IMR-90 (cell line): ENCODE measurements at regions not wholly inside any gene's neighbourhood (a gene's known extent, or its start where the extent isn't known, plus 50 kb on each side); places are given as distances from the start of the nearest gene placed in this dataset.

Experiments
- ATAC-seq: fragments of 200-7000 bp; cut with Tn5 transposase; 2 replicates; pipeline ENCODE4 v1.9.1; 2020; ENCODE audit warnings: low read depth, mild to moderate bottlenecking, moderate library complexity
- BruUV-seq: library from RNA; stranded (reverse); fragments of 400-500 nt; replicated peaks from 2 replicates; lab custom pipeline; 2021; lab: Mats Ljungman, UMichigan
- CTCF ChIA-PET: fragments of 300-600 bp; formaldehyde crosslinking; extraction: SDS; loops from one replicate; lab custom pipeline; 2021; ENCODE audit warnings: antibody characterized with exemption; lab: Yijun Ruan, JAX
- POLR2A ChIA-PET: fragments of 300-600 bp; sonication (Branson Sonifier 250); formaldehyde crosslinking; loops from one replicate; lab custom pipeline; 2022; ENCODE audit warnings: antibody characterized with exemption; ENCODE audit not compliant: unreplicated experiment; lab: Charles Lee
- DNase-seq: peaks from one replicate; pipeline ENCODE4 v3.0.0; 2013
- H2AFZ ChIP-seq: replicated peaks from 2 replicates; pipeline ENCODE3; 2013; ENCODE audit warnings: low read length, mild to moderate bottlenecking; ENCODE audit not compliant: poor library complexity
- H2AK5ac ChIP-seq: 2 replicates; pipeline ENCODE4 v1.6.1; 2013; ENCODE audit warnings: low read depth, low read length, inconsistent platforms
- H2AK9ac ChIP-seq: replicated peaks from 2 replicates; pipeline ENCODE3; 2013; ENCODE audit warnings: mild to moderate bottlenecking, low read depth, low read length, moderate library complexity; ENCODE audit not compliant: poor library complexity
- H2BK120ac ChIP-seq: 2 replicates; pipeline ENCODE4 v1.6.1; 2013; ENCODE audit warnings: low read depth, low read length, inconsistent platforms
- H2BK15ac ChIP-seq: 3 replicates; pipeline ENCODE4 v1.6.1; 2013; ENCODE audit warnings: low read depth, low read length, inconsistent platforms
- H2BK20ac ChIP-seq: 2 replicates; pipeline ENCODE4 v1.6.1; 2013; ENCODE audit warnings: low read depth, mild to moderate bottlenecking, inconsistent platforms, low read length, moderate library complexity
- H2BK5ac ChIP-seq: 2 replicates; pipeline ENCODE4 v1.6.1; 2013; ENCODE audit warnings: mild to moderate bottlenecking, low read depth, low read length, inconsistent platforms; ENCODE audit not compliant: poor library complexity, severe bottlenecking
- H3K14ac ChIP-seq: replicated peaks from 2 replicates; pipeline ENCODE4 v1.6.1; 2013; ENCODE audit warnings: low read depth, low read length, inconsistent platforms
- H3K18ac ChIP-seq: 2 replicates; pipeline ENCODE4 v1.6.1; 2013; ENCODE audit warnings: low read depth, low read length, control low read depth
- H3K23ac ChIP-seq: 2 replicates; pipeline ENCODE4 v1.6.1; 2013; ENCODE audit warnings: low read depth, low read length, inconsistent platforms
- H3K27ac ChIP-seq: 2 replicates; pipeline ENCODE4 v1.5.1; 2013; ENCODE audit warnings: mild to moderate bottlenecking, control low read depth, low read length; ENCODE audit not compliant: insufficient read depth
- H3K27me3 ChIP-seq: 2 replicates; pipeline ENCODE4 v1.6.1; 2013; ENCODE audit warnings: low read length; ENCODE audit not compliant: control insufficient read depth, insufficient read depth
- H3K36me3 ChIP-seq: 2 replicates; pipeline ENCODE4 v1.6.1; 2013; ENCODE audit warnings: low read length, mixed read lengths; ENCODE audit not compliant: control insufficient read depth, insufficient read depth
- H3K4ac ChIP-seq: 2 replicates; pipeline ENCODE4 v1.6.1; 2013; ENCODE audit warnings: low read depth, low read length, inconsistent platforms
- H3K4me1 ChIP-seq: 2 replicates; pipeline ENCODE4 v1.6.1; 2013; ENCODE audit warnings: low read length, mixed read lengths; ENCODE audit not compliant: control insufficient read depth, insufficient read depth
- H3K4me2 ChIP-seq: 2 replicates; pipeline ENCODE4 v1.6.1; 2013; ENCODE audit warnings: low read depth, mild to moderate bottlenecking, control low read depth, low read length, moderate library complexity
- H3K4me3 ChIP-seq: 2 replicates; pipeline ENCODE4 v1.5.1; 2013; ENCODE audit warnings: low read depth, mild to moderate bottlenecking, control low read depth, low read length, moderate library complexity; ENCODE audit not compliant: insufficient read depth
- H3K56ac ChIP-seq: 2 replicates; pipeline ENCODE4 v1.6.1; 2013; ENCODE audit warnings: low read length, inconsistent platforms; ENCODE audit not compliant: insufficient read depth; ENCODE audit errors: extremely low read depth
- H3K79me1 ChIP-seq, 2 experiments: 2 replicates each; pipeline ENCODE4 v1.6.1; 2013; ENCODE audit warnings: low read length in 2 of 2, inconsistent platforms in 1 of 2, low read depth in 1 of 2
- H3K9ac ChIP-seq: 2 replicates; pipeline ENCODE4 v1.6.1; 2013; ENCODE audit warnings: low read depth, low read length, control low read depth
- H3K9me1 ChIP-seq: 2 replicates; pipeline ENCODE4 v1.6.1; 2013; ENCODE audit warnings: low read length, inconsistent platforms; ENCODE audit not compliant: insufficient read depth
- H3K9me3 ChIP-seq: 2 replicates; pipeline ENCODE4 v1.6.1; 2013; ENCODE audit warnings: low read length; ENCODE audit not compliant: control insufficient read depth, insufficient read depth
- H4K20me1 ChIP-seq: 2 replicates; pipeline ENCODE4 v1.6.1; 2013; ENCODE audit warnings: low read length, inconsistent platforms; ENCODE audit not compliant: insufficient read depth
- H4K5ac ChIP-seq: 2 replicates; pipeline ENCODE4 v1.6.1; 2013; ENCODE audit warnings: mild to moderate bottlenecking, low read depth, low read length, control low read depth
- H4K8ac ChIP-seq, 2 experiments: 2 replicates each; pipeline ENCODE4 v1.6.1; 2013; ENCODE audit warnings: low read depth in 2 of 2, low read length in 2 of 2, control low read depth in 1 of 2, inconsistent platforms in 1 of 2
- H4K91ac ChIP-seq: 2 replicates; pipeline ENCODE4 v1.6.1; 2013; ENCODE audit warnings: low read depth, low read length, inconsistent platforms; ENCODE audit not compliant: insufficient read depth
- BHLHE40 ChIP-seq: fragments of 150-350 bp; IDR thresholded peaks from 2 replicates; pipeline ENCODE4 v1.6.1; 2016; ENCODE audit warnings: mild to moderate bottlenecking, low read depth, low read length
- CEBPB ChIP-seq: IDR thresholded peaks from 2 replicates; pipeline ENCODE4 v1.6.1; 2012; ENCODE audit warnings: low read depth, low read length, improper control_type of control experiment
- CHD1 ChIP-seq: IDR thresholded peaks from 2 replicates; pipeline ENCODE4 v1.6.1; 2012; ENCODE audit warnings: low read depth, low read length, improper control_type of control experiment
- MAZ ChIP-seq: IDR thresholded peaks from 2 replicates; pipeline ENCODE4 v1.6.1; 2012; ENCODE audit warnings: low read depth, mild to moderate bottlenecking, low read length, improper control_type of control experiment, moderate library complexity, borderline replicate concordance
- MXI1 ChIP-seq: IDR thresholded peaks from 2 replicates; pipeline ENCODE4 v1.6.1; 2012; ENCODE audit warnings: low read depth, mild to moderate bottlenecking, low read length, moderate library complexity, borderline replicate concordance
- RCOR1 ChIP-seq: IDR thresholded peaks from 2 replicates; pipeline ENCODE4 v1.6.1; 2012; ENCODE audit warnings: mild to moderate bottlenecking, low read length, improper control_type of control experiment; ENCODE audit not compliant: insufficient replicate concordance
- RFX5 ChIP-seq: IDR thresholded peaks from 2 replicates; pipeline ENCODE4 v1.8.0; 2012; ENCODE audit warnings: low read depth, mild to moderate bottlenecking, low read length, moderate library complexity
- SMC3 ChIP-seq: fragments of 150-350 bp; IDR thresholded peaks from 2 replicates; pipeline ENCODE4 v1.6.1; 2016; ENCODE audit warnings: low read depth, mild to moderate bottlenecking, antibody characterized with exemption, low read length, moderate library complexity
- USF2 ChIP-seq: fragments of 150-350 bp; IDR thresholded peaks from 2 replicates; pipeline ENCODE4 v1.6.1; 2017; ENCODE audit warnings: mild to moderate bottlenecking, antibody characterized with exemption, low read length, low read depth
- WGBS, 2 experiments: methylation state at CpG; one replicate each; pipeline versions ENCODE4 v1.1.5 to v1.1.7; 2013; ENCODE audit warnings: missing lambda C conversion rate in 2 of 2; ENCODE audit not compliant: insufficient read length in 1 of 2; ENCODE audit errors: extremely low coverage in 2 of 2; 5-methylcytosine and 5-hydroxymethylcytosine counted together
- dilution Hi-C: fragments of 300-500 bp; cut with HindIII; formaldehyde crosslinking; loops from one replicate; pipeline ENCODE4 v1.14.3; 2018; ENCODE audit warnings: low sequenced_read_pairs; ENCODE audit not compliant: unreplicated experiment
- in situ Hi-C: fragments of 300-500 bp; cut with MboI; formaldehyde crosslinking; loops from 3 replicates; pipeline ENCODE4 v1.14.3; 2019; ENCODE audit warnings: low sequenced_read_pairs, inconsistent platforms, mixed read lengths
- intact Hi-C: fragments of 100-400 bp; cut with micrococcal nuclease; formaldehyde crosslinking; loops from 2 replicates; pipeline ENCODE4 v1.10.0; 2022

DNA sequence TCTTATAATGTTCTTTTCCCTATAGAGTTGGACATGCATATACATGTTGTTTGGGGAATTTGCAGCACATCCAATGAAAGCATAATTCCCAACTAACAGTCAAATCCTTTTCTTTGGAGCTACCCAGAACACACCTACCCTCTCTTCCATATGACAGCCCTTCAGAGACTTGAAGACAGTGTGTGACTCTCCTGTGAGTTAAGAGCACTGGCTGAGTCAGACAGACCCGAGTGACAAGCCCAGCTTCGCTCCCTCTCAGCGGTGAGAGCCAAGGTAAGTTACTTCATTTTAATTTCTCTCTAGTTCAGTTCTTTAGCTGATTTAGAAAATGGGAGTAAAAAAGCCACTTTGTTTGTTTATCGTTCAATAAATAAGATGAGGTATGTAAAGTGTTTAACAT, 86.3 kb downstream of the RTL9 start:
- H3K79me1 ChIP-seq = no peaks in the 10 kb centered on the region
- H4K5ac ChIP-seq = no peak overlapping the region
- no peak overlapping the region for H3K23ac ChIP-seq
- no peak for TF ChIP-seq MXI1
- TF ChIP-seq BHLHE40 = no peak
- no peak for TF ChIP-seq CEBPB
- no peak for TF ChIP-seq USF2
- no peak for TF ChIP-seq RCOR1
- no peak for TF ChIP-seq CHD1
- no peak for TF ChIP-seq RFX5
- no peak for TF ChIP-seq MAZ
- no peak for TF ChIP-seq SMC3
- H3K9me1 ChIP-seq = no peaks in the 10 kb centered on the region
- in situ Hi-C loops (no loop called here), intact Hi-C loops (no loop called here), dilution Hi-C loops (no loop called here)
- H3K27me3 ChIP-seq = peaks cover 45% of the 10 kb centered on the region
- no peak overlapping the region for H2AK5ac ChIP-seq
- no peaks in the 10 kb centered on the region for H3K4me1 ChIP-seq
- H2BK15ac ChIP-seq = no peak overlapping the region
- H2AFZ ChIP-seq = no peak overlapping the region
- ChIA-PET POLR2A (no interaction called here), CTCF (no interaction called here)
- H2AK9ac ChIP-seq = no peak overlapping the region
- no peak overlapping the region for H3K14ac ChIP-seq
- no peak overlapping the region for H3K56ac ChIP-seq
- BruUV-seq = no TSS peak
- WGBS, 2 experiments = no CpG with 5 or more reads among the region's 4 CpGs
- no peak overlapping the region for H3K27ac ChIP-seq
- no peaks in the 10 kb centered on the region for H3K9me3 ChIP-seq
- H3K36me3 ChIP-seq = no peaks in the 10 kb centered on the region
- DNase-seq (no peak), ATAC-seq (no peak)
- H2BK120ac ChIP-seq = no peak overlapping the region
- no peak overlapping the region for H3K4me2 ChIP-seq
- no peak overlapping the region for H4K91ac ChIP-seq
- H2BK5ac ChIP-seq = no peak overlapping the region
- no peak overlapping the region for H3K9ac ChIP-seq
- no peak overlapping the region for H3K4ac ChIP-seq
- no peak overlapping the region for H4K8ac ChIP-seq
- no peak overlapping the region for H2BK20ac ChIP-seq
- no peaks in the 10 kb centered on the region for H4K20me1 ChIP-seq
- no peak overlapping the region for H3K18ac ChIP-seq
- H3K4me3 ChIP-seq = no peak overlapping the region
